ENCODE measurements at regions not wholly inside any gene's neighbourhood (a gene's known extent, or its start where the extent isn't known, plus 50 kb on each side); places are given as distances from the start of the nearest gene placed in this dataset.

- H3K27ac Mint-ChIP-seq: no peak overlapping the region
These were observed 171.2 kb upstream of the TSHZ2 start for GRCh38 chr20:52800734-52801627.

GRCh38 chr20:52799130-52799529, 173.0 kb upstream of the TSHZ2 start:
- H3K4me1 Mint-ChIP-seq (ENCODE audit: low read depth in 2 of 2): no peaks in the 10 kb centered on the region
- ATAC-seq: no peak
- peaks cover 6 to 37% of the 10 kb centered on the region in 2 donors for H3K27me3 Mint-ChIP-seq
- no peak overlapping the region for H3K27ac Mint-ChIP-seq
- no peaks in the 10 kb centered on the region for H3K36me3 Mint-ChIP-seq
- no peak for DNase-seq (ENCODE audit: low spot score)
- H3K4me3 Mint-ChIP-seq: no peak overlapping the region
- no peaks in the 10 kb centered on the region for H3K9me3 Mint-ChIP-seq

More at GRCh38 chr20:52800734-52801627, 171.2 kb upstream of the TSHZ2 start:
- Mint-ChIP-seq H3K4me1 (ENCODE audit: low read depth in 2 of 2) (no peaks in the 10 kb centered on the region), H3K36me3 (no peaks in the 10 kb centered on the region), H3K4me3 (no peak overlapping the region), H3K9me3 (no peaks in the 10 kb centered on the region), H3K27me3 (peaks cover 6 to 30% of the 10 kb centered on the region in 2 donors)
- DNase-seq (ENCODE audit: low spot score) (no peak), ATAC-seq (no peak)

- H3K4me3 Mint-ChIP-seq: no peak overlapping the region
- no peaks in the 10 kb centered on the region for H3K36me3 Mint-ChIP-seq
- H3K27me3 Mint-ChIP-seq: peaks cover 6 to 37% of the 10 kb centered on the region in 2 donors
- no peak overlapping the region for H3K27ac Mint-ChIP-seq
- no peaks in the 10 kb centered on the region for H3K4me1 Mint-ChIP-seq (ENCODE audit: low read depth in 2 of 2)
- DNase-seq (ENCODE audit: low spot score): no peak
- H3K9me3 Mint-ChIP-seq: no peaks in the 10 kb centered on the region
- ATAC-seq: no peak
These were observed 174.0 kb upstream of the TSHZ2 start for GRCh38 chr20:52798124-52798523.

DNA sequence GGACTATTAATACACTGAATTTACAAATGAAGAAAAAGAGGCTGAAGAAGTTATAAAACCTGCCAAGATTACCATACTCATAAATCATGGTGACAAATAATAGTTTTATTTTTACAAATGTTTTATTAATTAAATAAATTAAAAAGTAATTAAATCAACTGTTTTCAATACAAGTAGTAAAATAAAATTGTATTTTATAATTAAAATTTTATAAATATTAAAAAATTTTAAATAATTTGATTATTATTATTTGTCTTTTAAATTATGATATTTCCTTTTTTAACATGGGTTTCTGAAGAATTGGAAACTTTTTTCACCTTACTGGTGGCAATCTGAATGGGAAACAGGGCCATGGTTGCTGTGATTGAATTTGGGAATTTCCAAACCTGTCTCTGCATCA, 177.3 kb upstream of the TSHZ2 start:
- no peak for ATAC-seq
- no peak for DNase-seq (ENCODE audit: low spot score)
- Mint-ChIP-seq H3K4me3 (no peak overlapping the region), H3K9me3 (no peaks in the 10 kb centered on the region), H3K27me3 (peaks cover 6 to 27% of the 10 kb centered on the region in 2 donors), H3K27ac (no peak overlapping the region), H3K4me1 (ENCODE audit: low read depth in 2 of 2) (no peaks in the 10 kb centered on the region), H3K36me3 (no peaks in the 10 kb centered on the region)

DNA sequence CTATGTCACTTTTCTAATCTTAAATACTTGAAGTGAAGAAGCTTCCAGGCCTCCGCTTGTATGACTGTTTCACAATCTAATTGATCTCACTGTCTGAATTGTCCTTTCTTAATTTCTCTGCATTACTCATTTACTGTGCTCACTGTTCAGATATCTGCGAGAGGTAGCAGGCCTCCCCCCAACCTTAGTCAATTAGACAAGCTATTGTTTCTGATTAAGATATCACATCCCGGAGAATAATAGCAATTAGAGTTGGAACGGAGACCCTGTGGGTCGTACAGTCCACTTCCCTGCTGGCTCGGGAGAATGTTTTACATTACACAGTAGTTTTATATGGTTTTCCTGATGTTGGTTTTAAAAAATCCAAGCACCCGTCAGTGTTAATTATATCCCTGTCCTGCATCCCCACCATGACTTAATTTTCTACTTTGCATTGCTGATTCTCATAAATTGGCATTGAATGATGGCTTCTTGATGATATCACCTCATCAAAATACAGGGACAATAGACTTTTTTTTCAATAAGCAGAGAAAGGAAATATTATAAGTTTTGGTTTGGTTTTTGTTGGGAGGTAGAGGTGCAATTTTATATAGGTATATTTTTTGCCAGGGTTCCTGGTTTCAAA, 178.7 kb upstream of the TSHZ2 start:
- DNase-seq (ENCODE audit: low spot score) (no peak), ATAC-seq (no peak)
- Mint-ChIP-seq H3K27ac (no peak overlapping the region), H3K4me1 (ENCODE audit: low read depth in 2 of 2) (no peaks in the 10 kb centered on the region), H3K27me3 (peaks cover 9 to 27% of the 10 kb centered on the region in 2 donors), H3K9me3 (no peaks in the 10 kb centered on the region), H3K36me3 (no peaks in the 10 kb centered on the region), H3K4me3 (no peak overlapping the region)

DNA sequence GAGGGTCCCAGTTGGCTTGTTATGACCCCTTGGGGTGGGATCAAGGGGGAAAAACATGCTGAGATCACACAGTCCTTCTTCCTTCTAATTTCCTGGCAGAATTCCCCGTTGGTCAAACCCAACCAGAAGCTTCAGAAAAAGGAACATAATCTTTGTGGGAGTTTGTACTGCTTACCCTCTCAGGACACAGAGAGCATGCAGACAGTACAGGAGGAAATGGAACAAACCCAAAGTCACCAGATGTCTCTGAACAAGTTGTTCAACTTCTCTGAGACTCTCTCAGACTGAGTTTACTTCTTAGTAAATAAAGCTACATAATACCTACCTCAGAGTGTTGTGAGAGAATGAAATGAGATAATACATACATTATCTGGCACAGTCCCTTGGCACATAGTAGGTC, 181.1 kb upstream of the TSHZ2 start:
- H3K36me3 Mint-ChIP-seq: no peaks in the 10 kb centered on the region
- H3K9me3 Mint-ChIP-seq: no peaks in the 10 kb centered on the region
- no peak overlapping the region for H3K27ac Mint-ChIP-seq
- H3K27me3 Mint-ChIP-seq: peaks cover 7 to 11% of the 10 kb centered on the region in 2 donors
- DNase-seq (ENCODE audit: low spot score) (no peak), ATAC-seq (no peak)
- H3K4me3 Mint-ChIP-seq: no peak overlapping the region
- H3K4me1 Mint-ChIP-seq (ENCODE audit: low read depth in 2 of 2): no peaks in the 10 kb centered on the region

DNA sequence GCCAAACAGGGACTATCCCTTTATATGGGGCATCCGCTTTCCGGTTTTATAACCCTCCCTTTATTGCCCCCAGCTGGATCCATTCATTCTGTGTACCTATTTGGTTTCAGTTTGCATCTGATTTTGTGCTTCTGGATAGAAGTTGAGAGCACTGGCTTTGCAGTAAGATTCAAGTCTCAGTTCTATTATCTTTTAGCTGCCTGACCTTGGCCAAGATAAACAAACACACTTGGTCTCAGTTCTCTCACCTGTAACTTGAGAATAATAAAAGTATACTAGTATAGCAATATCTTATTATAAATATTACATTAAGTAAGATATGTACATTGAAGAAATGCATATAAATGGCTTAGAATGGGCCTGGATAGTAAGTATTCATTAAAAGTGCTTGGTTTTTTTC, 182.4 kb upstream of the TSHZ2 start:
- DNase-seq (ENCODE audit: low spot score) (no peak), ATAC-seq (no peak)
- no peaks in the 10 kb centered on the region for H3K36me3 Mint-ChIP-seq
- no peak overlapping the region for H3K27ac Mint-ChIP-seq
- no peaks in the 10 kb centered on the region for H3K4me1 Mint-ChIP-seq (ENCODE audit: low read depth in 2 of 2)
- H3K9me3 Mint-ChIP-seq: no peaks in the 10 kb centered on the region
- H3K27me3 Mint-ChIP-seq: peaks cover 10 to 13% of the 10 kb centered on the region in 2 donors
- H3K4me3 Mint-ChIP-seq: no peak overlapping the region

GRCh38 chr20:52787962-52788361, 184.2 kb upstream of the TSHZ2 start:
- Mint-ChIP-seq H3K4me3 (no peak overlapping the region), H3K27ac (no peak overlapping the region), H3K9me3 (no peaks in the 10 kb centered on the region), H3K4me1 (ENCODE audit: low read depth in 2 of 2) (no peaks in the 10 kb centered on the region), H3K27me3 (peaks cover 9 to 10% of the 10 kb centered on the region in 2 donors), H3K36me3 (no peaks in the 10 kb centered on the region)
- ATAC-seq: no peak
- DNase-seq (ENCODE audit: low spot score): no peak

DNA sequence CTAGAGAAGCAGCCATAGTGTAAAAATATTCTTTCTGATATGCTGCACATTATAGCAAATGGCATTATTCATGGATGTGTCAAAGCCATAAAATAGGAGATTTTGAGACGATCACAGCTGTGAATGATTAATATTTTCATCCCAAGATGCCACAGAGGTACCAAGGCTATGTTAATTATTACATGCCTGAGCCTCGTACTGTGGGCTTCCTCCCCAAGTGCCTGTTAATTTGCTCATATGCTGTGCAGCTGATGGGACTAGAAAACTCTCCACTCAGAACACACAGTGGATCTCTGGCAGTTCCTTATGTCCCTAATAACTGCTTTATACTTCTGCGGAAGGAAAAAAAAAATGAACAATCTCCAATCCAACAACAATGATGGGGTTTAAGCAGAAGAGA, 184.9 kb upstream of the TSHZ2 start:
- Mint-ChIP-seq H3K27me3 (peaks cover 9 to 13% of the 10 kb centered on the region in 2 donors), H3K36me3 (no peaks in the 10 kb centered on the region), H3K4me1 (ENCODE audit: low read depth in 2 of 2) (no peaks in the 10 kb centered on the region), H3K4me3 (no peak overlapping the region), H3K9me3 (no peaks in the 10 kb centered on the region), H3K27ac (no peak overlapping the region)
- DNase-seq (ENCODE audit: low spot score) (no peak), ATAC-seq (no peak)

GRCh38 chr20:52785679-52786078, 186.5 kb upstream of the TSHZ2 start:
- H3K27me3 Mint-ChIP-seq: peaks cover 9 to 13% of the 10 kb centered on the region in 2 donors
- no peaks in the 10 kb centered on the region for H3K36me3 Mint-ChIP-seq
- no peaks in the 10 kb centered on the region for H3K4me1 Mint-ChIP-seq (ENCODE audit: low read depth in 2 of 2)
- H3K9me3 Mint-ChIP-seq: no peaks in the 10 kb centered on the region
- no peak overlapping the region for H3K4me3 Mint-ChIP-seq
- no peak overlapping the region for H3K27ac Mint-ChIP-seq
- ATAC-seq (no peak), DNase-seq (ENCODE audit: low spot score) (no peak)

- Mint-ChIP-seq H3K4me3 (no peak overlapping the region), H3K36me3 (no peaks in the 10 kb centered on the region), H3K27ac (no peak overlapping the region), H3K9me3 (no peaks in the 10 kb centered on the region), H3K27me3 (peaks cover 19 to 21% of the 10 kb centered on the region in 2 donors), H3K4me1 (ENCODE audit: low read depth in 2 of 2) (no peaks in the 10 kb centered on the region)
- ATAC-seq (no peak), DNase-seq (ENCODE audit: low spot score) (no peak)
These were observed 188.4 kb upstream of the TSHZ2 start for GRCh38 chr20:52783769-52784168.

- H3K4me1 Mint-ChIP-seq (ENCODE audit: low read depth in 2 of 2): no peaks in the 10 kb centered on the region
- no peaks in the 10 kb centered on the region for H3K9me3 Mint-ChIP-seq
- DNase-seq (ENCODE audit: low spot score) (no peak), ATAC-seq (no peak)
- H3K4me3 Mint-ChIP-seq: no peak overlapping the region
- peaks cover 15 to 16% of the 10 kb centered on the region in 2 donors for H3K27me3 Mint-ChIP-seq
- H3K36me3 Mint-ChIP-seq: no peaks in the 10 kb centered on the region
- no peak overlapping the region for H3K27ac Mint-ChIP-seq
These were observed 191.7 kb upstream of the TSHZ2 start for GRCh38 chr20:52780462-52780861.

GRCh38 chr20:52779125-52779524, 193.0 kb upstream of the TSHZ2 start:
- Mint-ChIP-seq H3K36me3 (no peaks in the 10 kb centered on the region), H3K4me1 (ENCODE audit: low read depth in 2 of 2) (no peaks in the 10 kb centered on the region), H3K27me3 (peaks cover 15 to 19% of the 10 kb centered on the region in 2 donors), H3K9me3 (no peaks in the 10 kb centered on the region), H3K27ac (no peak overlapping the region), H3K4me3 (no peak overlapping the region)
- DNase-seq (ENCODE audit: low spot score) (no peak), ATAC-seq (no peak)

DNA sequence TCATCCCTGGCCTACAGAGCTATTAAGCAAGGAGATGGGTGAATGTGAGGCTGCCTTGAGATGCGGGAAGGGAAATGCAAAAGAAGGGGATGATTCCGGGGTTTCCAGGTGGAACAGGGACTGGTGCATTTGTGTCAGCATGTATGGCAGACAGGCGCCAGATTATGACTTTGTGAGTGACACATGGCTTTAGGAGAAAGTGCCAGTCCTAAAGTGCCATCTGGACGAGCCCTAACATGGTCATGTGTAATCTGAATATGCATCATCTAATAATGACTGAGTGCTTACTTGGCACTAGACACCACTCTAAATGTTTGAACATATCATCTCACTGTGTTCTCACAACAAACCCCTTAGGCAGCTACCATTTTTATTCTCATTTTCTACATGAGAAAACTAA, 195.0 kb upstream of the TSHZ2 start:
- Mint-ChIP-seq H3K27me3 (peaks cover 15 to 22% of the 10 kb centered on the region in 2 donors), H3K4me1 (ENCODE audit: low read depth in 2 of 2) (no peaks in the 10 kb centered on the region), H3K36me3 (no peaks in the 10 kb centered on the region), H3K4me3 (no peak overlapping the region), H3K9me3 (no peaks in the 10 kb centered on the region), H3K27ac (no peak overlapping the region)
- DNase-seq (ENCODE audit: low spot score) (no peak), ATAC-seq (no peak)
